HFFc6 (cell line): ENCODE measurements at regions not wholly inside any gene's neighbourhood (a gene's known extent, or its start where the extent isn't known, plus 50 kb on each side); places are given as distances from the start of the nearest gene placed in this dataset.

ENCODE experiments used
- DNase-seq: peaks from one replicate; pipeline ENCODE4 v3.0.0-alpha.2; 2018
- H3K27ac Mint-ChIP-seq: 2 replicates; pipeline ENCODE4 v1.8.0; 2020; ENCODE audit warnings: mild to moderate bottlenecking, mixed read lengths
- H3K27me3 Mint-ChIP-seq: 2 replicates; pipeline ENCODE4 v1.8.0; 2021; ENCODE audit warnings: mild to moderate bottlenecking, moderate library complexity, mixed read lengths; ENCODE audit not compliant: insufficient read depth
- H3K36me3 Mint-ChIP-seq: 2 replicates; pipeline ENCODE4 v1.8.0; 2021; ENCODE audit warnings: low read depth, mixed read lengths
- H3K4me1 Mint-ChIP-seq: 2 replicates; pipeline ENCODE4 v1.8.0; 2020; ENCODE audit warnings: low read depth, mixed read lengths
- H3K4me3 Mint-ChIP-seq: 2 replicates; pipeline ENCODE4 v1.8.0; 2020; ENCODE audit warnings: mild to moderate bottlenecking, moderate library complexity, mixed read lengths
- H3K9me3 Mint-ChIP-seq: 2 replicates; pipeline ENCODE4 v1.8.0; 2020; ENCODE audit warnings: mild to moderate bottlenecking, mixed read lengths
- TF ChIP-seq, protein P1 (sequence below): fragments of 200-600 bp; sonication (generic); IDR thresholded peaks from 2 replicates; pipeline ENCODE4 v1.5.0; 2021; ENCODE audit warnings: antibody characterized with exemption, mild to moderate bottlenecking

DNA sequence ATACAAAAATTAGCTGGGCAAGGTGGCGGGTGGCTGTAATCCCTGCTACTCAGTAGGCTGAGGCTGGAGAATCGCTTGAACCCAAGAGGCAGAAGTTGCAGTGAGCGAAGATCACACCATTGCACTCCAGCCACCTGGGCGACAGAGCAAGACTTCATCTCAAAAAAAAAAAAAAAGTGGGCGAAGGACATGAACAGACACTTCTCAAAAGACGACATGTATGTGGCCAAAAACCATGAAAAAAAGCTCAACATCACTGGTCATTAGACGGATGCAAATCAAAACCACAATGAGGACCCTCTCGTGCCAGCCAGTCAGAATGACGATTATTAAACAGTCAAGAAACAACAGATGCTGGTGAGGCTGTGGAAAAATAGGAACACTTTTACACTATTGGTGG lies 344.9 kb upstream of the JARID2 start:
- TF ChIP-seq, protein P1, sequence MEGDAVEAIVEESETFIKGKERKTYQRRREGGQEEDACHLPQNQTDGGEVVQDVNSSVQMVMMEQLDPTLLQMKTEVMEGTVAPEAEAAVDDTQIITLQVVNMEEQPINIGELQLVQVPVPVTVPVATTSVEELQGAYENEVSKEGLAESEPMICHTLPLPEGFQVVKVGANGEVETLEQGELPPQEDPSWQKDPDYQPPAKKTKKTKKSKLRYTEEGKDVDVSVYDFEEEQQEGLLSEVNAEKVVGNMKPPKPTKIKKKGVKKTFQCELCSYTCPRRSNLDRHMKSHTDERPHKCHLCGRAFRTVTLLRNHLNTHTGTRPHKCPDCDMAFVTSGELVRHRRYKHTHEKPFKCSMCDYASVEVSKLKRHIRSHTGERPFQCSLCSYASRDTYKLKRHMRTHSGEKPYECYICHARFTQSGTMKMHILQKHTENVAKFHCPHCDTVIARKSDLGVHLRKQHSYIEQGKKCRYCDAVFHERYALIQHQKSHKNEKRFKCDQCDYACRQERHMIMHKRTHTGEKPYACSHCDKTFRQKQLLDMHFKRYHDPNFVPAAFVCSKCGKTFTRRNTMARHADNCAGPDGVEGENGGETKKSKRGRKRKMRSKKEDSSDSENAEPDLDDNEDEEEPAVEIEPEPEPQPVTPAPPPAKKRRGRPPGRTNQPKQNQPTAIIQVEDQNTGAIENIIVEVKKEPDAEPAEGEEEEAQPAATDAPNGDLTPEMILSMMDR, result no peak
- Mint-ChIP-seq H3K9me3 (no peaks in the 10 kb centered on the region), H3K4me3 (no peak overlapping the region), H3K4me1 (no peaks in the 10 kb centered on the region), H3K27ac (no peak overlapping the region), H3K36me3 (no peaks in the 10 kb centered on the region), H3K27me3 (peaks cover 1% of the 10 kb centered on the region)
- no peak for DNase-seq

- DNase-seq, result no peak
- Mint-ChIP-seq H3K4me3 (no peak overlapping the region), H3K9me3 (no peaks in the 10 kb centered on the region), H3K27me3 (no peaks in the 10 kb centered on the region; the same call in 1 of the 2 replicates), H3K36me3 (no peaks in the 10 kb centered on the region), H3K4me1 (no peaks in the 10 kb centered on the region), H3K27ac (no peak overlapping the region)
- TF ChIP-seq, protein P1, result no peak
These were observed 342.5 kb upstream of the JARID2 start for GRCh38 chr6:14903176-14904038.

- no peak overlapping the region for H3K4me3 Mint-ChIP-seq
- DNase-seq, result no peak
- no peaks in the 10 kb centered on the region for H3K4me1 Mint-ChIP-seq
- H3K36me3 Mint-ChIP-seq, result no peaks in the 10 kb centered on the region
- no peak overlapping the region for H3K27ac Mint-ChIP-seq
- no peaks in the 10 kb centered on the region for H3K9me3 Mint-ChIP-seq
- TF ChIP-seq, protein P1, result no peak
- no peaks in the 10 kb centered on the region; the same call in 1 of the 2 replicates for H3K27me3 Mint-ChIP-seq
These were observed 340.7 kb upstream of the JARID2 start for GRCh38 chr6:14905201-14905600.

DNA sequence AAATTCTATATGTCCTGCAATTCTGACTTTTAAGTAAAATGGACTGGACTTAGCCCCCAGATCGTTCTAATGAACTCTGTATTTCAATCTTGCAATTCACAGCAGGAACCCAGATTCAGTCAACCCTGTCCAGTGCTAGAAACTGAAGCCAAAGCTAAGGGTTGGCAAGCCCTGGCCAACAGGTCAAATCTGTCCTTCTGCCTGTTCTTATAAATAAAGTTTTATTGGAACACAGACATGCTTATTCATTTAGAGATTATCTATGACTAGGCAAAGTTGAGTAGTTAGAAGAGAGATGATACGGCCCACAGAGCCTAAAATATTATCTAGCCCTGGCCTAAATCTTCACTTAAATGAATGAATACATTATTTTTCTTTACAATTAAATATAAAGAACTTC lies 339.2 kb upstream of the JARID2 start:
- Mint-ChIP-seq H3K4me3 (no peak overlapping the region), H3K4me1 (peaks cover 8% of the 10 kb centered on the region)

GRCh38 chr6:14910692-14911547 lies 334.9 kb upstream of the JARID2 start:
- Mint-ChIP-seq H3K27ac (no peak overlapping the region), H3K4me1 (peaks cover 8% of the 10 kb centered on the region), H3K4me3 (no peak overlapping the region), H3K27me3 (peaks cover 7% of the 10 kb centered on the region; the same call in 1 of the 2 replicates), H3K9me3 (no peaks in the 10 kb centered on the region), H3K36me3 (no peaks in the 10 kb centered on the region)
- no peak for DNase-seq
- TF ChIP-seq, protein P1, result no peak

More for the DNA sequence above, 339.2 kb upstream of the JARID2 start:
- DNase-seq, result no peak
- Mint-ChIP-seq H3K27me3 (peaks cover 7% of the 10 kb centered on the region; the same call in 1 of the 2 replicates), H3K27ac (no peak overlapping the region), H3K36me3 (no peaks in the 10 kb centered on the region), H3K9me3 (no peaks in the 10 kb centered on the region)
- TF ChIP-seq, protein P1, result no peak
